ENCODE measurements at regions not wholly inside any gene's neighbourhood (a gene's known extent, or its start where the extent isn't known, plus 50 kb on each side); places are given as distances from the start of the nearest gene placed in this dataset.

GRCh38 chr18:46402396-46402795 lies 254.6 kb downstream of the LOXHD1 start:
- DNase-seq (ENCODE audit: extremely low read depth, low read depth, low spot score): no peak

GRCh38 chr18:46402945-46403344 lies 254.1 kb downstream of the LOXHD1 start:
- DNase-seq (ENCODE audit: extremely low read depth, low read depth, low spot score): no peak

- no peak for DNase-seq (ENCODE audit: extremely low read depth, low read depth, low spot score)
Observed at GRCh38 chr18:46405832-46406538, 251.0 kb downstream of the LOXHD1 start.

- no peak for DNase-seq (ENCODE audit: extremely low read depth, low read depth, low spot score)
Observed at GRCh38 chr18:46406539-46406932, 250.5 kb downstream of the LOXHD1 start.

- no peak for DNase-seq (ENCODE audit: extremely low read depth, low read depth, low spot score)
Observed at GRCh38 chr18:46407486-46408166, 249.4 kb downstream of the LOXHD1 start.

- no peak for DNase-seq (ENCODE audit: extremely low read depth, low read depth, low spot score)
Observed at GRCh38 chr18:46408334-46408987, 248.6 kb downstream of the LOXHD1 start.

- no peak for DNase-seq (ENCODE audit: extremely low read depth, low read depth, low spot score)
Observed at GRCh38 chr18:46411191-46411828, 245.7 kb downstream of the LOXHD1 start.

GRCh38 chr18:46411867-46412690 lies 244.9 kb downstream of the LOXHD1 start:
- DNase-seq (ENCODE audit: extremely low read depth, low read depth, low spot score): no peak

GRCh38 chr18:46412916-46413315 lies 244.1 kb downstream of the LOXHD1 start:
- DNase-seq (ENCODE audit: extremely low read depth, low read depth, low spot score): no peak

GRCh38 chr18:46413684-46414083 lies 243.3 kb downstream of the LOXHD1 start:
- DNase-seq (ENCODE audit: extremely low read depth, low read depth, low spot score): no peak

- DNase-seq (ENCODE audit: extremely low read depth, low read depth, low spot score): no peak
Observed at GRCh38 chr18:46414863-46415262, 242.2 kb downstream of the LOXHD1 start.

GRCh38 chr18:46415532-46416252 lies 241.3 kb downstream of the LOXHD1 start:
- no peak for DNase-seq (ENCODE audit: extremely low read depth, low read depth, low spot score)

GRCh38 chr18:46416706-46417638 lies 240.0 kb downstream of the LOXHD1 start:
- no peak for DNase-seq (ENCODE audit: extremely low read depth, low read depth, low spot score)

- DNase-seq (ENCODE audit: extremely low read depth, low read depth, low spot score): no peak
Observed at GRCh38 chr18:46418663-46419260, 238.3 kb downstream of the LOXHD1 start.

GRCh38 chr18:46419391-46420141 lies 237.5 kb downstream of the LOXHD1 start:
- DNase-seq (ENCODE audit: extremely low read depth, low read depth, low spot score): no peak

GRCh38 chr18:46421973-46422551 lies 235.0 kb downstream of the LOXHD1 start:
- DNase-seq (ENCODE audit: extremely low read depth, low read depth, low spot score): no peak

- no peak for DNase-seq (ENCODE audit: extremely low read depth, low read depth, low spot score)
Observed at GRCh38 chr18:46422552-46423055, 234.4 kb downstream of the LOXHD1 start.

Data from glomerular endothelial cell (primary cell).